Keratinocyte (primary cell): ENCODE measurements at regions not wholly inside any gene's neighbourhood (a gene's known extent, or its start where the extent isn't known, plus 50 kb on each side); places are given as distances from the start of the nearest gene placed in this dataset.

Experiments used
- DNase-seq: peaks from one replicate; pipeline ENCODE4 v3.0.0-alpha.2; 2011; ENCODE audit warnings: low read depth, missing footprints, low spot score
- FAIRE-seq: peaks from 2 replicates; lab custom pipeline; 2011; peaks lifted over from hg19 to GRCh38; lab: Jason Lieb, UNC
- H2AFZ ChIP-seq: 2 replicates; pipeline ENCODE4 v1.6.0; 2012; ENCODE audit warnings: low read length, control low read depth, inconsistent platforms; ENCODE audit not compliant: control insufficient read depth
- H3K27ac ChIP-seq: 2 replicates; pipeline ENCODE4 v1.5.1; 2011; ENCODE audit warnings: low read length; ENCODE audit not compliant: control insufficient read depth, insufficient read depth
- H3K27me3 ChIP-seq: 3 replicates; pipeline ENCODE4 v1.6.0; 2011; ENCODE audit warnings: low read length; ENCODE audit not compliant: control insufficient read depth, insufficient read depth; ENCODE audit errors: extremely low read depth
- H3K36me3 ChIP-seq, 2 experiments: 2 replicates in 1 of 2; 3 replicates in 1 of 2; pipeline ENCODE4 v1.5.1; 2011; ENCODE audit warnings: low read length in 2 of 2, mild to moderate bottlenecking in 1 of 2; ENCODE audit not compliant: control insufficient read depth in 2 of 2, insufficient read depth in 2 of 2; ENCODE audit errors: extremely low read depth in 1 of 2
- H3K4me1 ChIP-seq: 3 replicates; pipeline ENCODE4 v1.5.1; 2011; ENCODE audit warnings: low read length; ENCODE audit not compliant: control insufficient read depth, insufficient read depth; ENCODE audit errors: extremely low read depth
- H3K4me2 ChIP-seq: 3 replicates; pipeline ENCODE4 v1.6.0; 2011; ENCODE audit warnings: low read depth, low read length; ENCODE audit not compliant: control insufficient read depth, insufficient read depth; ENCODE audit errors: extremely low read depth
- H3K4me3 ChIP-seq, 3 experiments: fragments of 200-600 bp in 1 of 3; sonication (generic) in 1 of 3; 2 replicates in 2 of 3; 3 replicates in 1 of 3; pipeline ENCODE4 v1.5.1; 2011 to 2016; ENCODE audit warnings: low read length in 3 of 3, mild to moderate bottlenecking in 3 of 3, control low read depth in 2 of 3, inconsistent platforms in 1 of 3, low read depth in 1 of 3, mixed read lengths in 1 of 3, mixed run types in 1 of 3, moderate library complexity in 1 of 3; ENCODE audit not compliant: control insufficient read depth in 2 of 3, insufficient read depth in 2 of 3; ENCODE audit errors: extremely low read depth in 1 of 3
- H3K79me2 ChIP-seq: 2 replicates; pipeline ENCODE4 v1.6.0; 2012; ENCODE audit warnings: low read length; ENCODE audit not compliant: control insufficient read depth, insufficient read depth
- H3K9ac ChIP-seq: 3 replicates; pipeline ENCODE4 v1.6.0; 2011; ENCODE audit warnings: low read length; ENCODE audit not compliant: control insufficient read depth, insufficient read depth; ENCODE audit errors: extremely low read depth
- H3K9me1 ChIP-seq: 3 replicates; pipeline ENCODE4 v1.6.0; 2011; ENCODE audit warnings: low read length; ENCODE audit not compliant: control insufficient read depth, insufficient read depth; ENCODE audit errors: extremely low read depth
- H3K9me3 ChIP-seq: 2 replicates; pipeline ENCODE4 v1.5.1; 2012; ENCODE audit warnings: low read depth, low read length; ENCODE audit not compliant: control insufficient read depth
- H4K20me1 ChIP-seq: 3 replicates; pipeline ENCODE4 v1.6.0; 2011; ENCODE audit warnings: low read length; ENCODE audit not compliant: control insufficient read depth, insufficient read depth; ENCODE audit errors: extremely low read depth
- CTCF ChIP-seq, 3 experiments: IDR thresholded peaks in 1 of 3; conservative IDR thresholded peaks in 1 of 3; optimal IDR thresholded peaks in 1 of 3; 2 replicates in 2 of 3; 3 replicates in 1 of 3; pipeline versions ENCODE3 to v1.5.1; 2011; ENCODE audit warnings: low read length in 3 of 3, mild to moderate bottlenecking in 3 of 3, moderate library complexity in 2 of 3, control low read depth in 1 of 3, inconsistent platforms in 1 of 3; ENCODE audit not compliant: insufficient read depth in 2 of 3; ENCODE audit errors: extremely low read depth in 1 of 3
- EZH2 ChIP-seq: IDR thresholded peaks from one replicate; pipeline ENCODE4 v1.6.1; 2012; ENCODE audit warnings: inconsistent platforms, mild to moderate bottlenecking, low read length, moderate library complexity
- dilution Hi-C: fragments of 300-500 bp; cut with MboI; formaldehyde crosslinking; loops from one replicate; pipeline ENCODE4 v1.7.0; 2020; ENCODE audit warnings: low sequenced_read_pairs; ENCODE audit not compliant: extremely low pct_ligation_motif_present

- dilution Hi-C loops, result no loop called here
- H3K9ac ChIP-seq, result no peak overlapping the region
- no peak overlapping the region for H3K4me2 ChIP-seq
- FAIRE-seq, result no peak
- no peak for DNase-seq
- H2AFZ ChIP-seq, result no peak overlapping the region
- no peaks in the 10 kb centered on the region for H3K36me3 ChIP-seq
- H3K4me3 ChIP-seq, result no peak overlapping the region
- no peaks in the 10 kb centered on the region for H3K9me1 ChIP-seq
- H4K20me1 ChIP-seq, result no peaks in the 10 kb centered on the region
- H3K4me1 ChIP-seq, result peaks cover 16% of the 10 kb centered on the region
- H3K27ac ChIP-seq, result no peak overlapping the region
- H3K27me3 ChIP-seq, result no peaks in the 10 kb centered on the region
- no peaks in the 10 kb centered on the region for H3K79me2 ChIP-seq
- no peaks in the 10 kb centered on the region for H3K9me3 ChIP-seq
- no peak for TF ChIP-seq CTCF (optimal IDR thresholded peaks at IDR 0.05 in 1 of 3, IDR thresholded peaks at IDR 0.05 in 1 of 3, conservative IDR thresholded peaks at IDR 0.05 in 1 of 3; ENCODE audit: extremely low read depth in 1 of 3, insufficient read depth in 2 of 3, low read length in 3 of 3)
- TF ChIP-seq EZH2, result no peak
Measured at GRCh38 chr11:112523477-112523876, 262.8 kb upstream of the PLET1 start.

GRCh38 chr11:112523951-112524350, 263.3 kb upstream of the PLET1 start:
- DNase-seq (no peak), FAIRE-seq (no peak)
- H2AFZ ChIP-seq, result no peak overlapping the region
- no peak overlapping the region for H3K27ac ChIP-seq
- H3K9me1 ChIP-seq, result no peaks in the 10 kb centered on the region
- H3K9ac ChIP-seq, result no peak overlapping the region
- no peak overlapping the region for H3K4me2 ChIP-seq
- peaks cover 16% of the 10 kb centered on the region for H3K4me1 ChIP-seq
- no peaks in the 10 kb centered on the region for H3K36me3 ChIP-seq
- no peaks in the 10 kb centered on the region for H3K79me2 ChIP-seq
- dilution Hi-C loops, result no loop called here
- no peaks in the 10 kb centered on the region for H4K20me1 ChIP-seq
- no peaks in the 10 kb centered on the region for H3K27me3 ChIP-seq
- no peaks in the 10 kb centered on the region for H3K9me3 ChIP-seq
- no peak overlapping the region for H3K4me3 ChIP-seq
- TF ChIP-seq CTCF (optimal IDR thresholded peaks at IDR 0.05 in 1 of 3, IDR thresholded peaks at IDR 0.05 in 1 of 3, conservative IDR thresholded peaks at IDR 0.05 in 1 of 3; ENCODE audit: extremely low read depth in 1 of 3, insufficient read depth in 2 of 3, low read length in 3 of 3) (no peak), EZH2 (no peak)
